22Rv1 (cell line): ENCODE measurements at regions not wholly inside any gene's neighbourhood (a gene's known extent, or its start where the extent isn't known, plus 50 kb on each side); places are given as distances from the start of the nearest gene placed in this dataset.

Experiments
- ZFX ChIP-seq: fragments of 450-650 bp; IDR thresholded peaks from 2 replicates; pipeline ENCODE4 v1.6.1; 2017; ENCODE audit warnings: antibody characterized with exemption, borderline replicate concordance
- TF ChIP-seq, protein P1 (sequence below): fragments of 450-650 bp; IDR thresholded peaks from 2 replicates; pipeline ENCODE4 v1.5.1; 2017; ENCODE audit warnings: mild to moderate bottlenecking

GRCh38 chr10:129277841-129278240, 189.2 kb upstream of the MGMT start:
- TF ChIP-seq, protein P1, sequence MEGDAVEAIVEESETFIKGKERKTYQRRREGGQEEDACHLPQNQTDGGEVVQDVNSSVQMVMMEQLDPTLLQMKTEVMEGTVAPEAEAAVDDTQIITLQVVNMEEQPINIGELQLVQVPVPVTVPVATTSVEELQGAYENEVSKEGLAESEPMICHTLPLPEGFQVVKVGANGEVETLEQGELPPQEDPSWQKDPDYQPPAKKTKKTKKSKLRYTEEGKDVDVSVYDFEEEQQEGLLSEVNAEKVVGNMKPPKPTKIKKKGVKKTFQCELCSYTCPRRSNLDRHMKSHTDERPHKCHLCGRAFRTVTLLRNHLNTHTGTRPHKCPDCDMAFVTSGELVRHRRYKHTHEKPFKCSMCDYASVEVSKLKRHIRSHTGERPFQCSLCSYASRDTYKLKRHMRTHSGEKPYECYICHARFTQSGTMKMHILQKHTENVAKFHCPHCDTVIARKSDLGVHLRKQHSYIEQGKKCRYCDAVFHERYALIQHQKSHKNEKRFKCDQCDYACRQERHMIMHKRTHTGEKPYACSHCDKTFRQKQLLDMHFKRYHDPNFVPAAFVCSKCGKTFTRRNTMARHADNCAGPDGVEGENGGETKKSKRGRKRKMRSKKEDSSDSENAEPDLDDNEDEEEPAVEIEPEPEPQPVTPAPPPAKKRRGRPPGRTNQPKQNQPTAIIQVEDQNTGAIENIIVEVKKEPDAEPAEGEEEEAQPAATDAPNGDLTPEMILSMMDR = no peak
- no peak for TF ChIP-seq ZFX
